ENCODE measurements at regions not wholly inside any gene's neighbourhood (a gene's known extent, or its start where the extent isn't known, plus 50 kb on each side); places are given as distances from the start of the nearest gene placed in this dataset.

DNA sequence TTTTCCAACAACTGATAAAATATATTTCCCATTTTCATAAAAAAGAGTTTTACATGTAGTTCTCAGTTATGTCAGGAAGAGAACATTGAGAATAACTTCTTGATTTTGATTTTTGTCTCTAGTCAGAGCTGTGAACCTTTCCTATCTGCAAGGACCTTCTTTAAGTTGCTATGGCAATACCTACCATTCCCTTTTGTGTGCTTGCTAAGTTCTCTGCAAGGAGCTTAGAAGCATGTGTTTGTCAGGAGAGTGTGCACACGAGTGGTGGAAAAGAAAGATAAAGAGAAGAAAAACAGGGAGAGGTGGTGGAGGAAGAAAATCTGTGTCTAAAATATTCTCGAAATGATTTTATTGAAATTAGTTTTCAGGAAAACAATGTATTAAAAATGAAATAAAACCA is 140.3 kb upstream of the SLC8A1 start:
- TF ChIP-seq, protein P1, sequence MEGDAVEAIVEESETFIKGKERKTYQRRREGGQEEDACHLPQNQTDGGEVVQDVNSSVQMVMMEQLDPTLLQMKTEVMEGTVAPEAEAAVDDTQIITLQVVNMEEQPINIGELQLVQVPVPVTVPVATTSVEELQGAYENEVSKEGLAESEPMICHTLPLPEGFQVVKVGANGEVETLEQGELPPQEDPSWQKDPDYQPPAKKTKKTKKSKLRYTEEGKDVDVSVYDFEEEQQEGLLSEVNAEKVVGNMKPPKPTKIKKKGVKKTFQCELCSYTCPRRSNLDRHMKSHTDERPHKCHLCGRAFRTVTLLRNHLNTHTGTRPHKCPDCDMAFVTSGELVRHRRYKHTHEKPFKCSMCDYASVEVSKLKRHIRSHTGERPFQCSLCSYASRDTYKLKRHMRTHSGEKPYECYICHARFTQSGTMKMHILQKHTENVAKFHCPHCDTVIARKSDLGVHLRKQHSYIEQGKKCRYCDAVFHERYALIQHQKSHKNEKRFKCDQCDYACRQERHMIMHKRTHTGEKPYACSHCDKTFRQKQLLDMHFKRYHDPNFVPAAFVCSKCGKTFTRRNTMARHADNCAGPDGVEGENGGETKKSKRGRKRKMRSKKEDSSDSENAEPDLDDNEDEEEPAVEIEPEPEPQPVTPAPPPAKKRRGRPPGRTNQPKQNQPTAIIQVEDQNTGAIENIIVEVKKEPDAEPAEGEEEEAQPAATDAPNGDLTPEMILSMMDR (conservative IDR thresholded peaks at IDR 0.05; ENCODE audit: low read depth, low read length), result no peak
- TF ChIP-seq EZH2 (IDR thresholded peaks at IDR 0.05; ENCODE audit: borderline replicate concordance, low read depth, low read length, poor library complexity, severe bottlenecking), result no peak

All from A673 (cell line).